SK-N-SH (cell line): ENCODE measurements at regions not wholly inside any gene's neighbourhood (a gene's known extent, or its start where the extent isn't known, plus 50 kb on each side); places are given as distances from the start of the nearest gene placed in this dataset.

Experiments used
- CTCF ChIA-PET: fragments of 300-600, 350-600 bp; formaldehyde crosslinking; extraction: SDS; loops from one replicate; lab custom pipeline; 2021; lab: Yijun Ruan, JAX
- POLR2A ChIA-PET: fragments of 350-600 bp; sonication (Branson Sonifier 250); formaldehyde crosslinking; extraction: SDS; loops from one replicate; lab custom pipeline; 2020; ENCODE audit warnings: antibody characterized with exemption, inconsistent platforms; lab: Yijun Ruan, JAX
- DNase-seq: peaks from one replicate; pipeline ENCODE4 v3.0.0; 2012
- H2AFZ ChIP-seq: fragments of 200-600 bp; sonication (generic); 2 replicates; pipeline ENCODE4 v1.8.1; 2016; ENCODE audit warnings: antibody characterized with exemption, mild to moderate bottlenecking, low read depth
- H3F3A ChIP-seq: fragments of 200-600 bp; sonication (generic); replicated peaks from 2 replicates; pipeline ENCODE3; 2016; ENCODE audit warnings: antibody characterized with exemption, mild to moderate bottlenecking; ENCODE audit not compliant: insufficient read depth
- H3K27ac ChIP-seq, 2 experiments: fragments of 200-500 bp in 1 of 2; fragments of 200-600 bp in 1 of 2; sonication (Bioruptor generic) in 1 of 2; sonication (generic), shearing (Covaris generic) in 1 of 2; 2 replicates each; pipeline versions ENCODE4 v1.5.1 to v1.6.1; 2014 to 2016; ENCODE audit warnings: low read depth in 2 of 2, inconsistent platforms in 1 of 2, low read length in 1 of 2, mild to moderate bottlenecking in 1 of 2, mixed read lengths in 1 of 2
- H3K27me3 ChIP-seq: fragments of 200-600 bp; sonication (generic), shearing (Covaris generic); 2 replicates; pipeline ENCODE4 v1.6.1; 2016; ENCODE audit warnings: mixed run types; ENCODE audit not compliant: insufficient read depth
- H3K36me3 ChIP-seq, 2 experiments: fragments of 200-500 bp in 1 of 2; fragments of 200-600 bp in 1 of 2; sonication (Bioruptor generic) in 1 of 2; sonication (generic) in 1 of 2; replicated peaks in 1 of 2; 2 replicates each; pipeline versions ENCODE3 to v1.5.1; 2014 to 2016; ENCODE audit warnings: low read length in 1 of 2, mild to moderate bottlenecking in 1 of 2; ENCODE audit not compliant: insufficient read depth in 2 of 2, control insufficient read depth in 1 of 2
- H3K4me1 ChIP-seq, 2 experiments: fragments of 200-500 bp in 1 of 2; fragments of 200-600 bp in 1 of 2; sonication (Bioruptor generic) in 1 of 2; sonication (generic), shearing (Covaris generic) in 1 of 2; 2 replicates each; pipeline versions ENCODE4 v1.5.1 to v1.6.1; 2014 to 2016; ENCODE audit warnings: low read depth in 1 of 2, low read length in 1 of 2, mixed run types in 1 of 2; ENCODE audit not compliant: insufficient read depth in 2 of 2, control insufficient read depth in 1 of 2
- H3K4me2 ChIP-seq: fragments of 200-600 bp; sonication (generic), shearing (Covaris generic); 2 replicates; pipeline ENCODE4 v1.6.1; 2017; ENCODE audit warnings: mixed run types
- H3K4me3 ChIP-seq, 2 experiments: fragments of 200-500 bp in 1 of 2; fragments of 200-600 bp in 1 of 2; sonication (Bioruptor generic) in 1 of 2; sonication (generic), shearing (Covaris generic) in 1 of 2; 2 replicates each; pipeline versions ENCODE4 v1.5.1 to v1.8.1; 2014 to 2016; ENCODE audit warnings: low read depth in 2 of 2, inconsistent platforms in 1 of 2, low read length in 1 of 2, mild to moderate bottlenecking in 1 of 2, mixed read lengths in 1 of 2, moderate library complexity in 1 of 2
- H3K79me2 ChIP-seq: fragments of 200-600 bp; sonication (generic); 2 replicates; pipeline ENCODE4 v1.8.1; 2017; ENCODE audit warnings: mild to moderate bottlenecking; ENCODE audit not compliant: insufficient read depth
- H3K9ac ChIP-seq: fragments of 200-600 bp; sonication (generic); 2 replicates; pipeline ENCODE4 v1.6.1; 2017; ENCODE audit warnings: mixed run types
- H3K9me2 ChIP-seq: fragments of 200-600 bp; sonication (generic); 2 replicates; pipeline ENCODE4 v1.6.1; 2017; ENCODE audit warnings: mixed run types
- H3K9me3 ChIP-seq: fragments of 200-600 bp; sonication (generic); 2 replicates; pipeline ENCODE4 v1.6.1; 2017; ENCODE audit warnings: mixed run types, mild to moderate bottlenecking, moderate library complexity
- H4K20me1 ChIP-seq: fragments of 200-600 bp; sonication (generic); 2 replicates; pipeline ENCODE4 v1.6.1; 2017; ENCODE audit warnings: mild to moderate bottlenecking, mixed run types; ENCODE audit not compliant: insufficient read depth
- CHD2 ChIP-seq: fragments of 150-350 bp; IDR thresholded peaks from 2 replicates; pipeline ENCODE4 v1.6.1; 2018; ENCODE audit warnings: low read length; ENCODE audit not compliant: partially characterized antibody
- ELF1 ChIP-seq: IDR thresholded peaks from 2 replicates; pipeline ENCODE4 v1.4.0; 2012
- EP300 ChIP-seq, 2 experiments: IDR thresholded peaks; 2 replicates each; pipeline versions ENCODE4 v1.4.0 to v1.6.1; 2012; ENCODE audit warnings: borderline replicate concordance in 1 of 2, low read depth in 1 of 2, low read length in 1 of 2
- FOXJ3 ChIP-seq: sonication (generic); formaldehyde crosslinking; IDR thresholded peaks from 2 replicates; pipeline ENCODE4 v1.5.1; 2020; ENCODE audit warnings: mild to moderate bottlenecking, missing genetic modification reagents
- GABPA ChIP-seq: IDR thresholded peaks from 2 replicates; pipeline ENCODE4 v1.4.0; 2012; ENCODE audit warnings: low read depth, mild to moderate bottlenecking
- JUND ChIP-seq: IDR thresholded peaks from 2 replicates; pipeline ENCODE4 v1.4.0; 2012
- NRF1 ChIP-seq: IDR thresholded peaks from 2 replicates; pipeline ENCODE4 v1.6.1; 2012; ENCODE audit warnings: low read depth, mild to moderate bottlenecking, low read length
- POLR2AphosphoS5 ChIP-seq: IDR thresholded peaks from 2 replicates; pipeline ENCODE4 v1.6.1; 2012; ENCODE audit warnings: low read depth, low read length
- RCOR1 ChIP-seq: fragments of 150-350 bp; IDR thresholded peaks from 2 replicates; pipeline ENCODE4 v1.6.1; 2017; ENCODE audit warnings: antibody characterized with exemption, low read length
- RFX5 ChIP-seq: IDR thresholded peaks from 2 replicates; pipeline ENCODE4 v1.6.1; 2012; ENCODE audit warnings: mild to moderate bottlenecking, improper control_type of control experiment, low read length
- RXRA ChIP-seq: IDR thresholded peaks from 2 replicates; pipeline ENCODE4 v1.4.0; 2012; ENCODE audit warnings: low read depth, mild to moderate bottlenecking, borderline replicate concordance
- SIN3A ChIP-seq: IDR thresholded peaks from 2 replicates; pipeline ENCODE4 v1.6.1; 2012; ENCODE audit warnings: low read depth, mild to moderate bottlenecking, low read length, moderate library complexity, borderline replicate concordance
- TEAD4 ChIP-seq: IDR thresholded peaks from 2 replicates; pipeline ENCODE4 v1.4.0; 2012; ENCODE audit warnings: mild to moderate bottlenecking, borderline replicate concordance; ENCODE audit not compliant: insufficient read depth
- USF1 ChIP-seq: IDR thresholded peaks from 2 replicates; pipeline ENCODE4 v1.4.0; 2012; ENCODE audit warnings: low read depth, borderline replicate concordance
- USF2 ChIP-seq: fragments of 150-350 bp; IDR thresholded peaks from 2 replicates; pipeline ENCODE4 v1.6.1; 2017; ENCODE audit warnings: antibody characterized with exemption, low read length, low read depth, borderline replicate concordance
- WGBS: methylation state at CpG from one replicate; pipeline ENCODE4 v1.1.6; 2017; ENCODE audit warnings: low lambda C conversion rate; 5-methylcytosine and 5-hydroxymethylcytosine counted together
- TF ChIP-seq, protein P1 (sequence below): IDR thresholded peaks from 2 replicates; pipeline ENCODE4; 2012
- TF ChIP-seq, protein P2 (sequence below): fragments of 200-600 bp; sonication (generic); IDR thresholded peaks from 2 replicates; pipeline ENCODE4 v1.6.1; 2017; ENCODE audit warnings: antibody characterized with exemption, mild to moderate bottlenecking, moderate library complexity

GRCh38 chr2:219702796-219703545, 75.5 kb downstream of the SLC4A3 start:
- Histone ChIP-seq H3F3A (no peaks in the 10 kb centered on the region), H3K36me3 (no peaks in the 10 kb centered on the region), H3K79me2 (no peaks in the 10 kb centered on the region), H3K27me3 (peaks cover 27% of the 10 kb centered on the region), H3K27ac (no peak overlapping the region), H4K20me1 (no peaks in the 10 kb centered on the region), H3K4me2 (no peak overlapping the region), H3K4me1 (no peaks in the 10 kb centered on the region), H3K9me3 (no peaks in the 10 kb centered on the region), H3K9ac (no peak overlapping the region), H3K4me3 (no peak overlapping the region), H2AFZ (no peak overlapping the region), H3K9me2 (no peaks in the 10 kb centered on the region)
- ChIA-PET CTCF (interaction anchor here (6.0 kb wide), 1 partner anchor 13 kb away, joined by 47 read pairs; no protein-coding TSS in a partner anchor), POLR2A (no interaction called here)
- WGBS = 8% methylated on average over 7 of the region's 7 CpGs
- no peak for DNase-seq
- TF ChIP-seq TEAD4 (no peak), NRF1 (no peak), CHD2 (no peak), USF1 (no peak), RFX5 (no peak), JUND (no peak), USF2 (no peak), POLR2AphosphoS5 (no peak), EP300 (IDR thresholded peaks at IDR 0.05; ENCODE audit: borderline replicate concordance in 1 of 2, low read depth in 1 of 2, low read length in 1 of 2) (no peak), RXRA (no peak), ELF1 (no peak), RCOR1 (no peak), GABPA (no peak), SIN3A (no peak), FOXJ3 (CRISPR knock-in tag) (no peak)
- TF ChIP-seq, protein P1, sequence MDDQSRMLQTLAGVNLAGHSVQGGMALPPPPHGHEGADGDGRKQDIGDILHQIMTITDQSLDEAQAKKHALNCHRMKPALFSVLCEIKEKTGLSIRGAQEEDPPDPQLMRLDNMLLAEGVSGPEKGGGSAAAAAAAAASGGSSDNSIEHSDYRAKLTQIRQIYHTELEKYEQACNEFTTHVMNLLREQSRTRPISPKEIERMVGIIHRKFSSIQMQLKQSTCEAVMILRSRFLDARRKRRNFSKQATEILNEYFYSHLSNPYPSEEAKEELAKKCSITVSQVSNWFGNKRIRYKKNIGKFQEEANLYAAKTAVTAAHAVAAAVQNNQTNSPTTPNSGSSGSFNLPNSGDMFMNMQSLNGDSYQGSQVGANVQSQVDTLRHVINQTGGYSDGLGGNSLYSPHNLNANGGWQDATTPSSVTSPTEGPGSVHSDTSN = no peak
- TF ChIP-seq, protein P2, sequence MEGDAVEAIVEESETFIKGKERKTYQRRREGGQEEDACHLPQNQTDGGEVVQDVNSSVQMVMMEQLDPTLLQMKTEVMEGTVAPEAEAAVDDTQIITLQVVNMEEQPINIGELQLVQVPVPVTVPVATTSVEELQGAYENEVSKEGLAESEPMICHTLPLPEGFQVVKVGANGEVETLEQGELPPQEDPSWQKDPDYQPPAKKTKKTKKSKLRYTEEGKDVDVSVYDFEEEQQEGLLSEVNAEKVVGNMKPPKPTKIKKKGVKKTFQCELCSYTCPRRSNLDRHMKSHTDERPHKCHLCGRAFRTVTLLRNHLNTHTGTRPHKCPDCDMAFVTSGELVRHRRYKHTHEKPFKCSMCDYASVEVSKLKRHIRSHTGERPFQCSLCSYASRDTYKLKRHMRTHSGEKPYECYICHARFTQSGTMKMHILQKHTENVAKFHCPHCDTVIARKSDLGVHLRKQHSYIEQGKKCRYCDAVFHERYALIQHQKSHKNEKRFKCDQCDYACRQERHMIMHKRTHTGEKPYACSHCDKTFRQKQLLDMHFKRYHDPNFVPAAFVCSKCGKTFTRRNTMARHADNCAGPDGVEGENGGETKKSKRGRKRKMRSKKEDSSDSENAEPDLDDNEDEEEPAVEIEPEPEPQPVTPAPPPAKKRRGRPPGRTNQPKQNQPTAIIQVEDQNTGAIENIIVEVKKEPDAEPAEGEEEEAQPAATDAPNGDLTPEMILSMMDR = no peak
